ENCODE measurements at regions not wholly inside any gene's neighbourhood (a gene's known extent, or its start where the extent isn't known, plus 50 kb on each side); places are given as distances from the start of the nearest gene placed in this dataset.

DNA sequence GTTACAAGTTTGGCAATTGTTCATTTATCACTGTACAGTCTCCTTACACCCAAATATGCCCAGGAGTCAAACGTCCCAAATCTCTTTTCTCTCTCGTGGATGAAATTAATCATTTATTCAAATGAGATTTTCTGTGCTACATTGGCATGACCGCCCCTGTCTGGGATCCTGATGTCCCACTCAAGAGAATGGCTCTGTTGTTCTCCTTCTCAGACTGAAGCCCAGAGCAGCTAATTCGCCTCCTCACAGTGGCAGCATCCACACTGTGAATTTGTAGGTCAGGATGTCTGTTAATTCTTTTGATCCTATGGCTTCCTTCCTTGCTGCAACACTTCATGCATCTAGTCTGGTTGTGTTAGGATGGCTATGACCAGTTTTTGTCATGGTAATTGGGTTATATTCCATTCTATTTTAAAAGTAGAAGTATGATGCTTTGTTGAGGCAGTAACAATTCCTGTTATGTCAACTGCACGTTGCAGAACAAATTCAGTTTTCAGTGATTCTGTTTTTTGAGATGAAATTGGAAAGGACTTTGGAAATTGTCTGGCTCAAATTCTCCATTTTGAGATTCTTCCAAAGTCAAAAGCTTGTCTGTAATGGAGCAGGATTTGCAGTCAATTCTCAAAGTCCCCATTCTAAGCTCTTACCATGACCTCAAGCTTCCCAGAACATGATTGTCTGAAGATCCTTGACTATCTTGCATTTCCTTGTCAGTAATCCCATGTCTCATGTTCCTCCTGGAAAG is 141.5 kb upstream of the GAS1 start:
- Histone ChIP-seq H3K4me3 (ENCODE audit: low read length) (no peak overlapping the region), H3K9me3 (ENCODE audit: low read length) (no peaks in the 10 kb centered on the region), H3K36me3 (ENCODE audit: insufficient read depth, low read length) (no peaks in the 10 kb centered on the region), H3K4me1 (ENCODE audit: insufficient read depth, low read length) (no peaks in the 10 kb centered on the region), H3K27me3 (ENCODE audit: insufficient read depth, low read length, poor library complexity, severe bottlenecking) (no peaks in the 10 kb centered on the region), H3K27ac (ENCODE audit: low read depth, low read length) (no peak overlapping the region)
- no peak overlapping the region for H3K27ac Mint-ChIP-seq
- no peaks in the 10 kb centered on the region for H3K4me1 Mint-ChIP-seq
- DNase-seq: no peak
- no peaks in the 10 kb centered on the region for H3K27me3 Mint-ChIP-seq
- no peak overlapping the region for H3K4me3 Mint-ChIP-seq
- no peaks in the 10 kb centered on the region for H3K9me3 Mint-ChIP-seq
- no peaks in the 10 kb centered on the region for H3K36me3 Mint-ChIP-seq
- ChIA-PET CTCF (interaction anchor here (1.1 kb wide), 1 partner anchor 9 kb away, joined by 4 read pairs; no protein-coding TSS in a partner anchor), POLR2A (no interaction called here)

DNA sequence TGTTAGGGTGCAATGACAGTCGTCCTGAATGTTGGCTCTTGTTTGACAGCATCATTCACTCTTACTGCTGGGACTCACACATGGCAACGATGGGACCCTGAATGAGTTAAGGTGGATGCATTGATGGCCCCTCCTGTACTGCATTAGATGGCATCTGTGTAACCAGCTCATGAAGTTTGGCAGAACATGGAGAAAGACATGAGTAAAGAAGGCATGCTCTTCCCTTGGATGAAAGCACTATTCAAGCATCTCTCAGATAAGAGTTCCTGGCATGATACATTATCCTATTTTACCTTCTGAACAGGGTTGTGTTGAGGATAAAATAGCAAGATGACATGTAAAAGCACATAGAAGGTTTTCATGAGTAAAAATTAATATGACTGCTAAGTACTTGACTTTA is 142.2 kb upstream of the GAS1 start:
- no peaks in the 10 kb centered on the region for H3K4me1 Mint-ChIP-seq
- Histone ChIP-seq H3K4me1 (ENCODE audit: insufficient read depth, low read length) (no peaks in the 10 kb centered on the region), H3K9me3 (ENCODE audit: low read length) (no peaks in the 10 kb centered on the region), H3K4me3 (ENCODE audit: low read length) (no peak overlapping the region), H3K27ac (ENCODE audit: low read depth, low read length) (no peak overlapping the region), H3K36me3 (ENCODE audit: insufficient read depth, low read length) (no peaks in the 10 kb centered on the region), H3K27me3 (ENCODE audit: insufficient read depth, low read length, poor library complexity, severe bottlenecking) (no peaks in the 10 kb centered on the region)
- POLR2A ChIA-PET: no interaction called here
- DNase-seq: no peak
- no peak overlapping the region for H3K4me3 Mint-ChIP-seq
- H3K9me3 Mint-ChIP-seq: no peaks in the 10 kb centered on the region
- H3K27me3 Mint-ChIP-seq: peaks cover 0 to 2% of the 10 kb centered on the region in 2 donors
- H3K27ac Mint-ChIP-seq: no peak overlapping the region
- CTCF ChIA-PET: no interaction called here
- no peaks in the 10 kb centered on the region for H3K36me3 Mint-ChIP-seq

DNA sequence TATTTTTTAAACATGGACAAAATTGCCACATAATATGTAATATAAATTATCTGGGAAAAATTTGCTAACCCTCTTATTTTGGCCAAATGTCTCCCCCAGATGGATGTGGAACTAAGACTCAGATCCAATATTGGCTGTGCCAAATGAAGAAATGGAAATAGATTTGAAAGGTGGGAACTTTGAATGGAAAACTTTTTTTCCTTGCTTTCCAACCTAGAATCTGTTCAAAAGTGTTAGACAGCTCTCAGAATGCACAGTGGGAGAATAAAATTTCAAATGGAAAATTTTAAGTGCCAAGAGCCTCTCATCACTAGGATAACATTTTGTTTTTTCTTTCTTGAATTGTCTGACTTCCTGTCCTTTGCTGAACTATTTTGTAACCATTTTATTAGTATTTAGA is 142.6 kb upstream of the GAS1 start:
- Histone ChIP-seq H3K36me3 (ENCODE audit: insufficient read depth, low read length) (no peaks in the 10 kb centered on the region), H3K9me3 (ENCODE audit: low read length) (no peaks in the 10 kb centered on the region), H3K4me1 (ENCODE audit: insufficient read depth, low read length) (no peaks in the 10 kb centered on the region), H3K27me3 (ENCODE audit: insufficient read depth, low read length, poor library complexity, severe bottlenecking) (no peaks in the 10 kb centered on the region), H3K4me3 (ENCODE audit: low read length) (no peak overlapping the region), H3K27ac (ENCODE audit: low read depth, low read length) (no peak overlapping the region)
- DNase-seq: no peak
- Mint-ChIP-seq H3K4me1 (no peaks in the 10 kb centered on the region), H3K9me3 (no peaks in the 10 kb centered on the region), H3K27me3 (peaks cover 0 to 2% of the 10 kb centered on the region in 2 donors), H3K4me3 (no peak overlapping the region), H3K27ac (no peak overlapping the region), H3K36me3 (no peaks in the 10 kb centered on the region)
- ChIA-PET POLR2A (no interaction called here), CTCF (no interaction called here)

DNA sequence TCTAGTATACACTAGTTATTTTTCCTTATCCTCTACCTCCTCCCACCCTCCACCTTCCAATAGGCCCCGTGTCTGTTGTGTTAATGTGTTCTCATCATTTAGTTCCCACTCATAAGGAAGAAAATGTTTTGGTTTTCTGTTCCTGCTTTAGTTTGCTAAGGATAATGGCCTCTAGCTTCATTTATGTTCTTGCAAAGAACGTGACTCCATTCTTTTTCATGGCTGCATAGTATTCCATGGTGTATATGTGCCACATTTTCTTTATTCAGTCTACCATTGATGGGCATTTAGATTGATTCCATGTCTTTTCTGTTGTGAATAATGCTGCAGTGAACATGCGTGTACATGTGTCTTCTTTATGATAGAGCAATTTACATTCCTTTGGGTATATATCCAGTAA is 146.5 kb upstream of the GAS1 start:
- H3K27me3 Mint-ChIP-seq: peaks cover 0 to 2% of the 10 kb centered on the region in 2 donors
- ChIA-PET CTCF (no interaction called here), POLR2A (no interaction called here)
- no peaks in the 10 kb centered on the region for H3K36me3 Mint-ChIP-seq
- Histone ChIP-seq H3K9me3 (ENCODE audit: low read length) (no peaks in the 10 kb centered on the region), H3K4me1 (ENCODE audit: insufficient read depth, low read length) (no peaks in the 10 kb centered on the region), H3K27ac (ENCODE audit: low read depth, low read length) (no peak overlapping the region), H3K36me3 (ENCODE audit: insufficient read depth, low read length) (no peaks in the 10 kb centered on the region), H3K27me3 (ENCODE audit: insufficient read depth, low read length, poor library complexity, severe bottlenecking) (no peaks in the 10 kb centered on the region), H3K4me3 (ENCODE audit: low read length) (no peak overlapping the region)
- DNase-seq: no peak
- no peaks in the 10 kb centered on the region for H3K4me1 Mint-ChIP-seq
- H3K27ac Mint-ChIP-seq: no peak overlapping the region
- H3K4me3 Mint-ChIP-seq: no peak overlapping the region
- no peaks in the 10 kb centered on the region for H3K9me3 Mint-ChIP-seq

DNA sequence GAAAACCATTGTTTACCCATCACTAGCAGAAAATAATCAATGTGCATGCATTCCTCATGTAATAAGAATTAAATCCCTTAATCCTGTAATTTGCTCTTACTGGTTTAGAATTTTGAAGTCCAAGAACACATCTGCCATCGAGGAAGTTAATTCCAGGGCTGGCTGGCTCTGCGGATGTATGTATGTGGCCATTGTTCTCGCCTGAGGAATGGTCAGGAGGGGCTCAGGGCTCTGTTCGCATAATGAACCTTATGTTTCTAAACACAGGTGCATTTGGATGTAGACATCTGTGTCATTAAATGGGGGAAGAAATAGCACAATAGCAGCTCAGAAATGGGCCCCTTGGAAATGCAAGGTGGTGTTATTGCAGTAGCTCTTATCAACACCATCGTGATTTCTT is 148.6 kb upstream of the GAS1 start:
- Mint-ChIP-seq H3K36me3 (no peaks in the 10 kb centered on the region), H3K4me1 (no peaks in the 10 kb centered on the region), H3K9me3 (no peaks in the 10 kb centered on the region), H3K27ac (no peak overlapping the region), H3K27me3 (peaks cover 0 to 2% of the 10 kb centered on the region in 2 donors), H3K4me3 (no peak overlapping the region)
- ChIA-PET CTCF (no interaction called here), POLR2A (no interaction called here)
- H3K4me3 ChIP-seq (ENCODE audit: low read length): no peak overlapping the region
- DNase-seq: no peak
- H3K4me1 ChIP-seq (ENCODE audit: insufficient read depth, low read length): no peaks in the 10 kb centered on the region
- no peaks in the 10 kb centered on the region for H3K9me3 ChIP-seq (ENCODE audit: low read length)
- no peak overlapping the region for H3K27ac ChIP-seq (ENCODE audit: low read depth, low read length)
- H3K36me3 ChIP-seq (ENCODE audit: insufficient read depth, low read length): no peaks in the 10 kb centered on the region
- H3K27me3 ChIP-seq (ENCODE audit: insufficient read depth, low read length, poor library complexity, severe bottlenecking): no peaks in the 10 kb centered on the region

DNA sequence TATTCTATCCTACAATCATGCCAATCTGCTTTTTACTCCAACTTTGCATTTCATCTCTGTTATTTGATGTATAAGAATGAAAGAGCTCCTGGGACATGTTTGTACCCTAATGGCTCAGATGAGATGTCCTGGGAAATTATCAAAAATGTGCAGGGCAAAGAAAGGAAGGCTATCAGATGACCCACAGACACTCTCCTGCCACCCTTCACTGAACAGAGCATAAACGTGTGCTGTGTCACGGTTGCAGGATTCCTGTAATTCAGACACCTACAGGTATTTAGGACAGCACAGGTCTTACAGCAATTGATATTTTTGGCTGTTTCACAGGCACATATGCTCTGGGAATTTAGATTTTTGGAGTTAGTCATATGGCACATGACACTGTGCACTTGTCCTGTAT is 149.2 kb upstream of the GAS1 start:
- no peaks in the 10 kb centered on the region for H3K9me3 ChIP-seq (ENCODE audit: low read length)

DNA sequence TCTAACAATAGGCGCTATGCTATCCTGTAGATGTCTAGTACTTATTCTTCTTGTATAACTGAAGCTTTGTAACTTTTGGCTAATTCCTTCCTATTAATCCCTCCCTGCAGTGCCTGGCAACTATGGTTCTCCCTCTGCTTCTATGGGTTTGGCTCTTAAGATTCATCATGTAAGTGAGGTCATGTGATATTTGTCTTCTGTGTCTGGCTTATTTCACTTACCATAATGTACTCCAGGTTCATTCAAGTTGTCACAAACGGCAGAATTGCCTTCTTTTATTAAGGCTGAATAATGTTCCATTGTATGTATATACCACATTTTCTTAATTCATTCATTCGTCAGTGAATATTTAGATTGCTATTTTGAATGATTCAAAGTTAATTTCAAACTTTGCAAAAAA is 149.9 kb upstream of the GAS1 start:
- Mint-ChIP-seq H3K27ac (no peak overlapping the region), H3K9me3 (no peaks in the 10 kb centered on the region), H3K4me1 (no peaks in the 10 kb centered on the region), H3K36me3 (no peaks in the 10 kb centered on the region), H3K4me3 (no peak overlapping the region), H3K27me3 (peaks cover 0 to 2% of the 10 kb centered on the region in 2 donors)
- no peaks in the 10 kb centered on the region for H3K9me3 ChIP-seq (ENCODE audit: low read length)
- no peak for DNase-seq
- H3K4me1 ChIP-seq (ENCODE audit: insufficient read depth, low read length): no peaks in the 10 kb centered on the region
- ChIA-PET CTCF (interaction anchor here (0.6 to 1.7 kb wide), 2 partner anchors 9 to 428 kb away, joined by 3 to 4 read pairs; no protein-coding TSS in a partner anchor), POLR2A (no interaction called here)
- no peak overlapping the region for H3K4me3 ChIP-seq (ENCODE audit: low read length)
- H3K36me3 ChIP-seq (ENCODE audit: insufficient read depth, low read length): no peaks in the 10 kb centered on the region
- no peak overlapping the region for H3K27ac ChIP-seq (ENCODE audit: low read depth, low read length)
- H3K27me3 ChIP-seq (ENCODE audit: insufficient read depth, low read length, poor library complexity, severe bottlenecking): no peaks in the 10 kb centered on the region

More for the DNA sequence above, 149.2 kb upstream of the GAS1 start:
- H3K27ac ChIP-seq (ENCODE audit: low read depth, low read length): no peak overlapping the region
- H3K36me3 Mint-ChIP-seq: no peaks in the 10 kb centered on the region
- peaks cover 0 to 2% of the 10 kb centered on the region in 2 donors for H3K27me3 Mint-ChIP-seq
- H3K4me3 Mint-ChIP-seq: no peak overlapping the region
- POLR2A ChIA-PET: no interaction called here
- no peaks in the 10 kb centered on the region for H3K9me3 Mint-ChIP-seq
- no peaks in the 10 kb centered on the region for H3K36me3 ChIP-seq (ENCODE audit: insufficient read depth, low read length)
- H3K4me1 ChIP-seq (ENCODE audit: insufficient read depth, low read length): no peaks in the 10 kb centered on the region
- H3K4me1 Mint-ChIP-seq: no peaks in the 10 kb centered on the region
- no peak overlapping the region for H3K27ac Mint-ChIP-seq
- H3K4me3 ChIP-seq (ENCODE audit: low read length): no peak overlapping the region
- DNase-seq: no peak
- H3K27me3 ChIP-seq (ENCODE audit: insufficient read depth, low read length, poor library complexity, severe bottlenecking): no peaks in the 10 kb centered on the region
- CTCF ChIA-PET: interaction anchor here (1.7 kb wide), 1 partner anchor 8 kb away, joined by 4 read pairs; no protein-coding TSS in a partner anchor

DNA sequence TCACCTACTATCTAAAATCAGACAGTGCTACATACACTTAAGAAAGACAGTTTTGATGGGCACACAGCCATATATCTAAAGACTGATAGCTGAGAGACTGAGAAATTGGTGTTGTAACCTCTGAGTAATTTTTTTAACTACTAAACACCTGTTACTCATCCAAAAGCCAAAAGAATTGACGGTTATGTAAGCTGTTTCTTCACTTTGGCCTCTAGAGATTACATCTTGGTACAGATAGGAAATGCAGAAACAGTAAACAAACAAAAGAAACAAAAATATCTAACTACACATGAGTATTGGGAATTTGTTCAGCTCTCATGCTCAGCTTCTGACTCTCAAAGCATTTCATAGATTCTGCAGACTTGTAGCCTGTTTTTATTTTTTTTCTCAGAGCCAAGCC is 152.1 kb upstream of the GAS1 start:
- ChIA-PET CTCF (no interaction called here), POLR2A (no interaction called here)
- Histone ChIP-seq H3K27me3 (ENCODE audit: insufficient read depth, low read length, poor library complexity, severe bottlenecking) (no peaks in the 10 kb centered on the region), H3K36me3 (ENCODE audit: insufficient read depth, low read length) (no peaks in the 10 kb centered on the region), H3K4me1 (ENCODE audit: insufficient read depth, low read length) (no peaks in the 10 kb centered on the region), H3K4me3 (ENCODE audit: low read length) (no peak overlapping the region), H3K9me3 (ENCODE audit: low read length) (no peaks in the 10 kb centered on the region), H3K27ac (ENCODE audit: low read depth, low read length) (no peak overlapping the region)
- Mint-ChIP-seq H3K4me3 (no peak overlapping the region), H3K36me3 (no peaks in the 10 kb centered on the region), H3K9me3 (peaks cover 0 to 2% (median 0%) of the 10 kb centered on the region in 5 donors), H3K4me1 (no peaks in the 10 kb centered on the region), H3K27me3 (peaks cover 0 to 7% of the 10 kb centered on the region in 2 donors), H3K27ac (no peak overlapping the region)
- DNase-seq: no peak
